Hepatocyte (in vitro differentiated cells): ENCODE measurements at regions not wholly inside any gene's neighbourhood (a gene's known extent, or its start where the extent isn't known, plus 50 kb on each side); places are given as distances from the start of the nearest gene placed in this dataset.

Experiments
- DNase-seq: peaks from one replicate; pipeline ENCODE4 v3.0.0-alpha.2; 2016; ENCODE audit warnings: low spot score
- H2AFZ ChIP-seq: fragments of 200-600 bp; sonication (generic); 2 replicates; pipeline ENCODE4 v1.6.0; 2016; ENCODE audit warnings: antibody characterized with exemption, mild to moderate bottlenecking
- H3K27ac ChIP-seq: fragments of 200-600 bp; sonication (generic); 2 replicates; pipeline ENCODE4 v1.5.1; 2016; ENCODE audit warnings: mild to moderate bottlenecking
- H3K27me3 ChIP-seq: fragments of 200-600 bp; sonication (generic); 2 replicates; pipeline ENCODE4 v1.6.1; 2016
- H3K36me3 ChIP-seq: fragments of 200-600 bp; sonication (generic); replicated peaks from 2 replicates; pipeline ENCODE4 v1.5.1; 2016; ENCODE audit warnings: low read depth; ENCODE audit not compliant: insufficient read depth
- H3K4me1 ChIP-seq: fragments of 200-600 bp; sonication (generic); 2 replicates; pipeline ENCODE4 v1.5.1; 2016; ENCODE audit warnings: mild to moderate bottlenecking, moderate library complexity; ENCODE audit not compliant: insufficient read depth
- H3K4me2 ChIP-seq: fragments of 200-600 bp; sonication (generic); 2 replicates; pipeline ENCODE4 v1.6.0; 2016
- H3K4me3 ChIP-seq: fragments of 200-600 bp; sonication (generic); 2 replicates; pipeline ENCODE4 v1.5.1; 2016; ENCODE audit warnings: mild to moderate bottlenecking
- H3K79me2 ChIP-seq: fragments of 200-600 bp; sonication (generic); 2 replicates; pipeline ENCODE4 v1.6.0; 2017; ENCODE audit warnings: mild to moderate bottlenecking
- H3K9me2 ChIP-seq: fragments of 200-600 bp; sonication (generic); replicated peaks from 2 replicates; pipeline ENCODE4 v1.6.0; 2017; ENCODE audit warnings: mild to moderate bottlenecking; ENCODE audit not compliant: insufficient read depth
- H3K9me3 ChIP-seq: fragments of 200-600 bp; sonication (generic); 2 replicates; pipeline ENCODE4 v1.5.1; 2016; ENCODE audit warnings: low read depth, mild to moderate bottlenecking
- H4K20me1 ChIP-seq: fragments of 200-600 bp; sonication (generic); 2 replicates; pipeline ENCODE4 v1.6.0; 2016; ENCODE audit warnings: mild to moderate bottlenecking; ENCODE audit not compliant: insufficient read depth, poor library complexity, severe bottlenecking
- CTCF ChIP-seq: fragments of 200-600 bp; sonication (generic); IDR thresholded peaks from 2 replicates; pipeline ENCODE4 v1.5.1; 2016; ENCODE audit warnings: antibody characterized with exemption, mild to moderate bottlenecking; ENCODE audit not compliant: poor library complexity
- EZH2 ChIP-seq: fragments of 200-600 bp; sonication (generic); IDR thresholded peaks from 2 replicates; pipeline ENCODE4 v1.6.1; 2016; ENCODE audit warnings: antibody characterized with exemption, mild to moderate bottlenecking, borderline replicate concordance
- EZH2phosphoT487 ChIP-seq: fragments of 200-600 bp; sonication (generic); IDR thresholded peaks from one replicate; pipeline ENCODE4 v1.6.1; 2018; ENCODE audit warnings: antibody characterized with exemption, mild to moderate bottlenecking, low read depth, moderate library complexity; ENCODE audit not compliant: unreplicated experiment, severe bottlenecking
- WGBS: methylation state at CpG from one replicate; pipeline ENCODE4 v1.1.6; 2016; ENCODE audit warnings: low lambda C conversion rate; ENCODE audit errors: missing lambda C conversion rate; 5-methylcytosine and 5-hydroxymethylcytosine counted together

GRCh38 chr7:153327683-153328082, 568.1 kb downstream of the ACTR3B start:
- H3K4me3 ChIP-seq = no peak overlapping the region
- no peak overlapping the region for H3K27ac ChIP-seq
- no peak overlapping the region for H2AFZ ChIP-seq
- no peaks in the 10 kb centered on the region for H3K9me3 ChIP-seq
- no peaks in the 10 kb centered on the region for H3K27me3 ChIP-seq
- no peaks in the 10 kb centered on the region for H3K79me2 ChIP-seq
- TF ChIP-seq CTCF (no peak), EZH2phosphoT487 (no peak), EZH2 (no peak)
- DNase-seq = no peak
- WGBS = 86% methylated on average over 9 of the region's 9 CpGs
- no peaks in the 10 kb centered on the region for H4K20me1 ChIP-seq
- H3K4me2 ChIP-seq = no peak overlapping the region
- no peaks in the 10 kb centered on the region for H3K4me1 ChIP-seq
- no peaks in the 10 kb centered on the region for H3K36me3 ChIP-seq
- no peaks in the 10 kb centered on the region for H3K9me2 ChIP-seq

- H3K4me1 ChIP-seq = no peaks in the 10 kb centered on the region
- H3K9me2 ChIP-seq = no peaks in the 10 kb centered on the region
- no peaks in the 10 kb centered on the region for H3K9me3 ChIP-seq
- no peak for DNase-seq
- WGBS = 83% methylated on average over 3 of the region's 3 CpGs
- no peaks in the 10 kb centered on the region for H3K79me2 ChIP-seq
- H3K4me3 ChIP-seq = no peak overlapping the region
- H2AFZ ChIP-seq = no peak overlapping the region
- no peaks in the 10 kb centered on the region for H4K20me1 ChIP-seq
- H3K27ac ChIP-seq = no peak overlapping the region
- no peaks in the 10 kb centered on the region for H3K27me3 ChIP-seq
- H3K36me3 ChIP-seq = no peaks in the 10 kb centered on the region
- no peak overlapping the region for H3K4me2 ChIP-seq
- no peak for TF ChIP-seq CTCF
- no peak for TF ChIP-seq EZH2phosphoT487
- TF ChIP-seq EZH2 = no peak
These were observed 571.9 kb downstream of the ACTR3B start for GRCh38 chr7:153331427-153331826.

GRCh38 chr7:153354071-153354470, 594.5 kb downstream of the ACTR3B start:
- Histone ChIP-seq H3K79me2 (no peaks in the 10 kb centered on the region), H3K27me3 (no peaks in the 10 kb centered on the region), H3K9me3 (no peaks in the 10 kb centered on the region), H3K36me3 (no peaks in the 10 kb centered on the region), H3K4me2 (no peak overlapping the region), H3K9me2 (no peaks in the 10 kb centered on the region), H3K4me1 (no peaks in the 10 kb centered on the region), H3K4me3 (no peak overlapping the region), H2AFZ (no peak overlapping the region), H3K27ac (no peak overlapping the region), H4K20me1 (no peaks in the 10 kb centered on the region)
- TF ChIP-seq EZH2phosphoT487 = no peak
- TF ChIP-seq EZH2 = no peak
- no peak for TF ChIP-seq CTCF
- DNase-seq = no peak
- 91% methylated on average over 5 of the region's 5 CpGs for WGBS

GRCh38 chr7:153370092-153370491, 610.5 kb downstream of the ACTR3B start:
- TF ChIP-seq CTCF (no peak), EZH2 (no peak), EZH2phosphoT487 (no peak)
- Histone ChIP-seq H2AFZ (no peak overlapping the region), H3K4me1 (no peaks in the 10 kb centered on the region)

More at GRCh38 chr7:153370092-153370491, 610.5 kb downstream of the ACTR3B start:
- no peak overlapping the region for H3K4me2 ChIP-seq
- H3K9me3 ChIP-seq = no peaks in the 10 kb centered on the region
- H3K4me3 ChIP-seq = no peak overlapping the region
- H3K27me3 ChIP-seq = no peaks in the 10 kb centered on the region
- no peaks in the 10 kb centered on the region for H3K79me2 ChIP-seq
- WGBS = 59% methylated on average over 5 of the region's 5 CpGs
- no peak for DNase-seq
- no peaks in the 10 kb centered on the region for H4K20me1 ChIP-seq
- H3K36me3 ChIP-seq = no peaks in the 10 kb centered on the region
- H3K27ac ChIP-seq = no peak overlapping the region
- no peaks in the 10 kb centered on the region for H3K9me2 ChIP-seq
